ENCODE measurements at regions not wholly inside any gene's neighbourhood (a gene's known extent, or its start where the extent isn't known, plus 50 kb on each side); places are given as distances from the start of the nearest gene placed in this dataset.

- no peak for TF ChIP-seq CTCF (IDR thresholded peaks at IDR 0.05; ENCODE audit: borderline replicate concordance, extremely low read depth, insufficient read depth)
- intact Hi-C loops (cut with DNase I) = no loop called here
- no peaks in the 10 kb centered on the region for H3K36me3 ChIP-seq (ENCODE audit: control insufficient read depth in 2 of 3, insufficient read depth in 3 of 3, low read length in 3 of 3)
- no peak for DNase-seq
- no peaks in the 10 kb centered on the region for H3K4me1 ChIP-seq (ENCODE audit: control insufficient read depth in 2 of 3, insufficient read depth in 2 of 3, low read depth in 1 of 3, low read length in 3 of 3)
- no peak for FAIRE-seq
- H3K4me3 ChIP-seq (ENCODE audit: low read length in 3 of 3) = no peak overlapping the region
- H3K27ac ChIP-seq (ENCODE audit: low read depth in 2 of 2, low read length in 2 of 2) = no peak overlapping the region
- H3K9me3 ChIP-seq (ENCODE audit: control insufficient read depth in 2 of 3, insufficient read depth in 1 of 3, low read length in 3 of 3) = no peaks in the 10 kb centered on the region
- H3K9ac ChIP-seq (ENCODE audit: low read length in 3 of 3) = no peak overlapping the region
- H3K27me3 ChIP-seq (ENCODE audit: control insufficient read depth, insufficient read depth, low read length) = no peaks in the 10 kb centered on the region
Measured at GRCh38 chr10:130557181-130557845, 421.1 kb downstream of the GLRX3 start.

GRCh38 chr10:130558746-130559546 is 422.8 kb downstream of the GLRX3 start:
- no peaks in the 10 kb centered on the region for H3K4me1 ChIP-seq (ENCODE audit: control insufficient read depth in 2 of 3, insufficient read depth in 2 of 3, low read depth in 1 of 3, low read length in 3 of 3)
- no peak for TF ChIP-seq CTCF (IDR thresholded peaks at IDR 0.05; ENCODE audit: borderline replicate concordance, extremely low read depth, insufficient read depth)
- H3K27ac ChIP-seq (ENCODE audit: low read depth in 2 of 2, low read length in 2 of 2) = no peak overlapping the region
- FAIRE-seq = no peak
- no peak overlapping the region for H3K9ac ChIP-seq (ENCODE audit: low read length in 3 of 3)
- H3K9me3 ChIP-seq (ENCODE audit: control insufficient read depth in 2 of 3, insufficient read depth in 1 of 3, low read length in 3 of 3) = no peaks in the 10 kb centered on the region
- peak in 3 of 5 donors; percentile 29 to 53 (median 37) for DNase-seq
- H3K36me3 ChIP-seq (ENCODE audit: control insufficient read depth in 2 of 3, insufficient read depth in 3 of 3, low read length in 3 of 3) = no peaks in the 10 kb centered on the region
- intact Hi-C loops (cut with DNase I) = no loop called here
- no peak overlapping the region for H3K4me3 ChIP-seq (ENCODE audit: low read length in 3 of 3)
- no peaks in the 10 kb centered on the region for H3K27me3 ChIP-seq (ENCODE audit: control insufficient read depth, insufficient read depth, low read length)

GRCh38 chr10:130559547-130559880 is 423.3 kb downstream of the GLRX3 start:
- intact Hi-C loops (cut with DNase I) = no loop called here
- DNase-seq (no peak), FAIRE-seq (no peak)
- no peak for TF ChIP-seq CTCF (IDR thresholded peaks at IDR 0.05; ENCODE audit: borderline replicate concordance, extremely low read depth, insufficient read depth)
- H3K4me1 ChIP-seq (ENCODE audit: control insufficient read depth in 2 of 3, insufficient read depth in 2 of 3, low read depth in 1 of 3, low read length in 3 of 3) = no peaks in the 10 kb centered on the region
- no peaks in the 10 kb centered on the region for H3K36me3 ChIP-seq (ENCODE audit: control insufficient read depth in 2 of 3, insufficient read depth in 3 of 3, low read length in 3 of 3)
- H3K9me3 ChIP-seq (ENCODE audit: control insufficient read depth in 2 of 3, insufficient read depth in 1 of 3, low read length in 3 of 3) = peaks cover 0 to 2% (median 0%) of the 10 kb centered on the region in 3 donors
- H3K9ac ChIP-seq (ENCODE audit: low read length in 3 of 3) = no peak overlapping the region
- no peaks in the 10 kb centered on the region for H3K27me3 ChIP-seq (ENCODE audit: control insufficient read depth, insufficient read depth, low read length)
- no peak overlapping the region for H3K4me3 ChIP-seq (ENCODE audit: low read length in 3 of 3)
- no peak overlapping the region for H3K27ac ChIP-seq (ENCODE audit: low read depth in 2 of 2, low read length in 2 of 2)
